WTC11 (cell line): ENCODE measurements at regions not wholly inside any gene's neighbourhood (a gene's known extent, or its start where the extent isn't known, plus 50 kb on each side); places are given as distances from the start of the nearest gene placed in this dataset.

Experiments
- ATAC-seq: fragments of 200-7000 bp; cut with Tn5 transposase; 2 replicates; pipeline ENCODE4 v1.10.0; 2021; ENCODE audit warnings: mild to moderate bottlenecking, moderate library complexity
- CTCF ChIA-PET: fragments of 300-600 bp; sonication (Branson Sonifier 250); formaldehyde crosslinking; loops from one replicate; lab custom pipeline; 2021; ENCODE audit warnings: antibody characterized with exemption; lab: Charles Lee
- POLR2A ChIA-PET: fragments of 350-600 bp; sonication (Branson Sonifier 250); formaldehyde crosslinking; loops from one replicate; lab custom pipeline; 2021; ENCODE audit warnings: antibody characterized with exemption; lab: Charles Lee
- DNase-seq: peaks from one replicate; pipeline ENCODE4 v3.0.0; 2021; ENCODE audit warnings: low spot score
- H3K27ac Mint-ChIP-seq: 2 replicates; pipeline ENCODE4 v1.8.0; 2021; ENCODE audit warnings: mixed read lengths
- H3K27me3 Mint-ChIP-seq: 2 replicates; pipeline ENCODE4 v1.8.0; 2021; ENCODE audit warnings: low read depth, mild to moderate bottlenecking, moderate library complexity, mixed read lengths
- H3K36me3 Mint-ChIP-seq: 2 replicates; pipeline ENCODE4 v1.8.0; 2021; ENCODE audit warnings: mixed read lengths
- H3K4me1 Mint-ChIP-seq: 2 replicates; pipeline ENCODE4 v1.8.0; 2022; ENCODE audit warnings: mixed read lengths
- H3K4me3 Mint-ChIP-seq: 2 replicates; pipeline ENCODE4 v1.8.0; 2021; ENCODE audit warnings: mild to moderate bottlenecking, moderate library complexity, mixed read lengths
- H3K9me3 Mint-ChIP-seq: 2 replicates; pipeline ENCODE4 v1.8.0; 2021; ENCODE audit warnings: mixed read lengths
- ATF1 ChIP-seq: sonication (generic); formaldehyde crosslinking; IDR thresholded peaks from 2 replicates; pipeline ENCODE4 v1.8.1; 2023; ENCODE audit warnings: mild to moderate bottlenecking, moderate library complexity, missing genetic modification reagents
- CREM ChIP-seq: sonication (generic); formaldehyde crosslinking; IDR thresholded peaks from 2 replicates; pipeline ENCODE4 v1.8.1; 2022; ENCODE audit warnings: mild to moderate bottlenecking, missing genetic modification reagents, moderate library complexity
- E2F4 ChIP-seq: sonication (generic); formaldehyde crosslinking; IDR thresholded peaks from 2 replicates; pipeline ENCODE4 v1.8.1; 2022; ENCODE audit warnings: low read depth, mild to moderate bottlenecking, moderate library complexity, missing genetic modification reagents, borderline replicate concordance
- EMX1 ChIP-seq: fragments of 250-450 bp; sonication (Bioruptor Pico); IDR thresholded peaks from 2 replicates; pipeline ENCODE4 v1.8.0; 2021; ENCODE audit warnings: mild to moderate bottlenecking
- IRF1 ChIP-seq: sonication (generic); formaldehyde crosslinking; IDR thresholded peaks from 2 replicates; pipeline ENCODE4 v1.8.0; 2023; ENCODE audit warnings: missing genetic modification reagents
- OVOL2 ChIP-seq: fragments of 250-450 bp; sonication (Bioruptor Pico); IDR thresholded peaks from 2 replicates; pipeline ENCODE4 v1.9.0; 2021; ENCODE audit warnings: mild to moderate bottlenecking, borderline replicate concordance
- TP53 ChIP-seq: sonication (generic); formaldehyde crosslinking; IDR thresholded peaks from 2 replicates; pipeline ENCODE4 v1.8.1; 2023; ENCODE audit warnings: mild to moderate bottlenecking, missing genetic modification reagents
- ZNF138 ChIP-seq: sonication (generic); formaldehyde crosslinking; conservative IDR thresholded peaks from 2 replicates; pipeline ENCODE4 v1.8.1; 2022; ENCODE audit warnings: mild to moderate bottlenecking, moderate library complexity, missing genetic modification reagents
- ZNF532 ChIP-seq: fragments of 250-450 bp; sonication (Bioruptor Pico); IDR thresholded peaks from 2 replicates; pipeline ENCODE4 v1.9.0; 2021; ENCODE audit warnings: mild to moderate bottlenecking, borderline replicate concordance
- TF ChIP-seq, protein P1 (sequence below): sonication (generic); formaldehyde crosslinking; IDR thresholded peaks from 2 replicates; pipeline ENCODE4 v1.8.0; 2022; ENCODE audit warnings: mild to moderate bottlenecking, missing genetic modification reagents
- TF ChIP-seq, protein P2 (sequence below): fragments of 200-600 bp; IDR thresholded peaks from 2 replicates; pipeline ENCODE4 v1.8.0; 2022; ENCODE audit warnings: antibody characterized with exemption
- TF ChIP-seq, protein P3 (sequence below): sonication (generic); formaldehyde crosslinking; IDR thresholded peaks from 2 replicates; pipeline ENCODE4 v1.8.1; 2022; ENCODE audit warnings: missing genetic modification reagents, borderline replicate concordance
- TF ChIP-seq, protein P4 (sequence below): sonication (generic); formaldehyde crosslinking; IDR thresholded peaks from 2 replicates; pipeline ENCODE4 v1.8.1; 2023; ENCODE audit warnings: mild to moderate bottlenecking, missing genetic modification reagents

- 0 out of 2 replicates have a peak, but pooled peaks cover 3% of the 10 kb centered on the region for H3K36me3 Mint-ChIP-seq
- CTCF ChIA-PET = interaction anchor here (1.4 kb wide), 2 partner anchors 9 to 17 kb away, joined by 3 to 10 read pairs; no protein-coding TSS in a partner anchor
- no peak for ATAC-seq
- POLR2A ChIA-PET = no interaction called here
- H3K9me3 Mint-ChIP-seq = peaks cover under 1% of the 10 kb centered on the region; the same call in 1 of the 2 replicates
- DNase-seq = no peak
- TF ChIP-seq ZNF532 (no peak), OVOL2 (no peak), ATF1 (no peak), EMX1 (no peak), TP53 (CRISPR knock-in tag) (no peak), ZNF138 (CRISPR knock-in tag) (no peak), IRF1 (CRISPR knock-in tag) (no peak), E2F4 (CRISPR knock-in tag) (no peak), CREM (CRISPR knock-in tag) (no peak)
- TF ChIP-seq, protein P1, sequence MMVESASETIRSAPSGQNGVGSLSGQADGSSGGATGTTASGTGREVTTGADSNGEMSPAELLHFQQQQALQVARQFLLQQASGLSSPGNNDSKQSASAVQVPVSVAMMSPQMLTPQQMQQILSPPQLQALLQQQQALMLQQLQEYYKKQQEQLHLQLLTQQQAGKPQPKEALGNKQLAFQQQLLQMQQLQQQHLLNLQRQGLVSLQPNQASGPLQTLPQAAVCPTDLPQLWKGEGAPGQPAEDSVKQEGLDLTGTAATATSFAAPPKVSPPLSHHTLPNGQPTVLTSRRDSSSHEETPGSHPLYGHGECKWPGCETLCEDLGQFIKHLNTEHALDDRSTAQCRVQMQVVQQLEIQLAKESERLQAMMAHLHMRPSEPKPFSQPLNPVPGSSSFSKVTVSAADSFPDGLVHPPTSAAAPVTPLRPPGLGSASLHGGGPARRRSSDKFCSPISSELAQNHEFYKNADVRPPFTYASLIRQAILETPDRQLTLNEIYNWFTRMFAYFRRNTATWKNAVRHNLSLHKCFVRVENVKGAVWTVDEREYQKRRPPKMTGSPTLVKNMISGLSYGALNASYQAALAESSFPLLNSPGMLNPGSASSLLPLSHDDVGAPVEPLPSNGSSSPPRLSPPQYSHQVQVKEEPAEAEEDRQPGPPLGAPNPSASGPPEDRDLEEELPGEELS (CRISPR knock-in tag) = no peak
- TF ChIP-seq, protein P2, sequence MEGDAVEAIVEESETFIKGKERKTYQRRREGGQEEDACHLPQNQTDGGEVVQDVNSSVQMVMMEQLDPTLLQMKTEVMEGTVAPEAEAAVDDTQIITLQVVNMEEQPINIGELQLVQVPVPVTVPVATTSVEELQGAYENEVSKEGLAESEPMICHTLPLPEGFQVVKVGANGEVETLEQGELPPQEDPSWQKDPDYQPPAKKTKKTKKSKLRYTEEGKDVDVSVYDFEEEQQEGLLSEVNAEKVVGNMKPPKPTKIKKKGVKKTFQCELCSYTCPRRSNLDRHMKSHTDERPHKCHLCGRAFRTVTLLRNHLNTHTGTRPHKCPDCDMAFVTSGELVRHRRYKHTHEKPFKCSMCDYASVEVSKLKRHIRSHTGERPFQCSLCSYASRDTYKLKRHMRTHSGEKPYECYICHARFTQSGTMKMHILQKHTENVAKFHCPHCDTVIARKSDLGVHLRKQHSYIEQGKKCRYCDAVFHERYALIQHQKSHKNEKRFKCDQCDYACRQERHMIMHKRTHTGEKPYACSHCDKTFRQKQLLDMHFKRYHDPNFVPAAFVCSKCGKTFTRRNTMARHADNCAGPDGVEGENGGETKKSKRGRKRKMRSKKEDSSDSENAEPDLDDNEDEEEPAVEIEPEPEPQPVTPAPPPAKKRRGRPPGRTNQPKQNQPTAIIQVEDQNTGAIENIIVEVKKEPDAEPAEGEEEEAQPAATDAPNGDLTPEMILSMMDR = no peak
- TF ChIP-seq, protein P3, sequence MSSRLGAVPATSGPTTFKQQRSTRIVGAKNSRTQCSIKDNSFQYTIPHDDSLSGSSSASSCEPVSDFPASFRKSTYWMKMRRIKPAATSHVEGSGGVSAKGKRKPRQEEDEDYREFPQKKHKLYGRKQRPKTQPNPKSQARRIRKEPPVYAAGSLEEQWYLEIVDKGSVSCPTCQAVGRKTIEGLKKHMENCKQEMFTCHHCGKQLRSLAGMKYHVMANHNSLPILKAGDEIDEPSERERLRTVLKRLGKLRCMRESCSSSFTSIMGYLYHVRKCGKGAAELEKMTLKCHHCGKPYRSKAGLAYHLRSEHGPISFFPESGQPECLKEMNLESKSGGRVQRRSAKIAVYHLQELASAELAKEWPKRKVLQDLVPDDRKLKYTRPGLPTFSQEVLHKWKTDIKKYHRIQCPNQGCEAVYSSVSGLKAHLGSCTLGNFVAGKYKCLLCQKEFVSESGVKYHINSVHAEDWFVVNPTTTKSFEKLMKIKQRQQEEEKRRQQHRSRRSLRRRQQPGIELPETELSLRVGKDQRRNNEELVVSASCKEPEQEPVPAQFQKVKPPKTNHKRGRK (CRISPR knock-in tag) = no peak
- TF ChIP-seq, protein P4, sequence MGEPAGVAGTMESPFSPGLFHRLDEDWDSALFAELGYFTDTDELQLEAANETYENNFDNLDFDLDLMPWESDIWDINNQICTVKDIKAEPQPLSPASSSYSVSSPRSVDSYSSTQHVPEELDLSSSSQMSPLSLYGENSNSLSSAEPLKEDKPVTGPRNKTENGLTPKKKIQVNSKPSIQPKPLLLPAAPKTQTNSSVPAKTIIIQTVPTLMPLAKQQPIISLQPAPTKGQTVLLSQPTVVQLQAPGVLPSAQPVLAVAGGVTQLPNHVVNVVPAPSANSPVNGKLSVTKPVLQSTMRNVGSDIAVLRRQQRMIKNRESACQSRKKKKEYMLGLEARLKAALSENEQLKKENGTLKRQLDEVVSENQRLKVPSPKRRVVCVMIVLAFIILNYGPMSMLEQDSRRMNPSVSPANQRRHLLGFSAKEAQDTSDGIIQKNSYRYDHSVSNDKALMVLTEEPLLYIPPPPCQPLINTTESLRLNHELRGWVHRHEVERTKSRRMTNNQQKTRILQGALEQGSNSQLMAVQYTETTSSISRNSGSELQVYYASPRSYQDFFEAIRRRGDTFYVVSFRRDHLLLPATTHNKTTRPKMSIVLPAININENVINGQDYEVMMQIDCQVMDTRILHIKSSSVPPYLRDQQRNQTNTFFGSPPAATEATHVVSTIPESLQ (CRISPR knock-in tag) = no peak
- no peaks in the 10 kb centered on the region for H3K27me3 Mint-ChIP-seq
- no peak overlapping the region for H3K27ac Mint-ChIP-seq
- H3K4me3 Mint-ChIP-seq = no peak overlapping the region
- peaks cover 17% of the 10 kb centered on the region for H3K4me1 Mint-ChIP-seq
Observed at GRCh38 chr2:117519721-117520120, 294.8 kb upstream of the DDX18 start.
